Body of pancreas (tissue), 4 donors: ENCODE measurements at regions not wholly inside any gene's neighbourhood (a gene's known extent, or its start where the extent isn't known, plus 50 kb on each side); places are given as distances from the start of the nearest gene placed in this dataset.

Source experiments
- CTCF ChIP-seq, 7 experiments: fragments of 450-650 bp in 4 of 7; fragments of 200-600 bp in 3 of 7; sonication (generic) in 3 of 7; IDR thresholded peaks; one replicate each; pipeline ENCODE4 v1.5.1; 2016 to 2019; ENCODE audit warnings: antibody characterized with exemption in 7 of 7
- POLR2A ChIP-seq, 3 donors: fragments of 450-650 bp; IDR thresholded peaks; one replicate each; pipeline ENCODE4 v1.6.1; 2016; ENCODE audit warnings: antibody characterized with exemption in 3 of 3, mild to moderate bottlenecking in 2 of 3

- no peak for TF ChIP-seq CTCF (IDR thresholded peaks at IDR 0.05)
- TF ChIP-seq POLR2A (IDR thresholded peaks at IDR 0.05), result no peak
These were observed 90.8 kb downstream of the PCDH1 start for GRCh38 chr5:141787376-141787775.
